ENCODE measurements at regions not wholly inside any gene's neighbourhood (a gene's known extent, or its start where the extent isn't known, plus 50 kb on each side); places are given as distances from the start of the nearest gene placed in this dataset.

DNA sequence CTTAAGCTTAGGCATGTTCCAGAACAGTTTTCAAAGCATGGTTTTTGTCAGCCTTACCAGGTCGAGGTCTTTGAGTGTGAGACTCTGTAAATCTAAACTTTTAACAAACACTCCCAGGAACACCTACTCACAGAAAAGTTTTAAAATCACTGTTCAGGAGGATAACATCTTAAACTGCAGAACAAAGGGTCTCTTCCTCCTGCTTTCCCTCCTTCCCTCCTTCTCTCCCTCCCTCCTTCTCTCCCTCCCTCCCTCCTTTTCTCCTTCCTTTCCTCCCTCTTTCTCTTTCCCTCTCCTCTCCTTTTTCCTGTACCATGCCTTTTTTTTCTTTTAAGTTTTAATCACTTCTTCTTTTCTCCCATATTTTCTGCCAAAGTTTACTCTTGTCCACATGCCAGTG lies 153.5 kb upstream of the MAF start:
- Histone ChIP-seq H3K4me1 (ENCODE audit: control insufficient read depth, insufficient read depth, low read length) (peaks cover 4% of the 10 kb centered on the region), H3K9ac (ENCODE audit: low read length) (no peak overlapping the region), H3K4me3 (ENCODE audit: low read length) (no peak overlapping the region)

DNA sequence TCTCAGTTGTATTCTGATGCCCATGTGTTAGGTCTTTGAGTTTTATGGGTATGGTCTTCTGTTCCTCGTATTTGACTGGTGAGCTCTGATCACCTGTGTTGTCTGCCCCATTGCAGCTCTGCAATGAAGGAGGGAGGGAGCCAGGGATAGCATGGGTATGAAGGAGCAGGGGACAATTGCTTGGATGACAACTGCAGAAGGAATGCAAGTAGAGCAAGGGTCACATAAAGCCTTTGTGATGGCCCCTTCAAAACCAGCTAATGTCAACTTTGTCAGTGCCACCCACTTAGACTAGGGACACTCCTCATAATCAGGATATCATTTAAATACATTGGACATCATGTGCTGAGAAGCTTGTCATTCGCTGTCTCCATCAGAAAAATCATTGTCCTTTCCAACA lies 152.7 kb upstream of the MAF start:
- Histone ChIP-seq H3K9me3 (ENCODE audit: control insufficient read depth, low read length) (no peaks in the 10 kb centered on the region), H3K27me3 (ENCODE audit: control insufficient read depth, insufficient read depth, low read length) (no peaks in the 10 kb centered on the region), H3K36me3 (ENCODE audit: control insufficient read depth, insufficient read depth, low read length) (no peaks in the 10 kb centered on the region), H3K9ac (ENCODE audit: low read length) (no peak overlapping the region), H3K4me1 (ENCODE audit: control insufficient read depth, insufficient read depth, low read length) (peaks cover 4% of the 10 kb centered on the region), H3K4me3 (ENCODE audit: low read length) (no peak overlapping the region)

More for the DNA sequence above, 153.5 kb upstream of the MAF start:
- Histone ChIP-seq H3K27me3 (ENCODE audit: control insufficient read depth, insufficient read depth, low read length) (no peaks in the 10 kb centered on the region), H3K36me3 (ENCODE audit: control insufficient read depth, insufficient read depth, low read length) (no peaks in the 10 kb centered on the region), H3K9me3 (ENCODE audit: control insufficient read depth, low read length) (no peaks in the 10 kb centered on the region)

DNA sequence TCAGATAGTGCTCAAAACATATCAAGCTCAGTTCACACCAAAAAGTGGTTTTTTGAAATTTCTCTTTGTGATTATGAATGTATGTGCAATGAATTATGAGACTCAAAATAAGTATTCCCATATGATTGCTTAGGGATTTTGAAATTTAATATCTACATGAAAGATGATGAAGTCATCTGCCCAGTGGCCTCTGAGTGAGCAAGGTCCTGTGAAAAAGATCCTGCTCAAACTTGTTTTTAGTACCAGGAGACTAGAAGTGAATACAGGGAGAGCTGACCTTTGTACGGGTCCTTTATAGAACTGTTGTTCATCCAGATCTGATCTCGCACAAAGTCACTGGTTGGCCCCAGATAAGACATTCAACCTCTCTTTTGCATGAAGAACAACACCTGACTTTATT lies 151.9 kb upstream of the MAF start:
- H3K9ac ChIP-seq (ENCODE audit: low read length) = no peak overlapping the region

DNA sequence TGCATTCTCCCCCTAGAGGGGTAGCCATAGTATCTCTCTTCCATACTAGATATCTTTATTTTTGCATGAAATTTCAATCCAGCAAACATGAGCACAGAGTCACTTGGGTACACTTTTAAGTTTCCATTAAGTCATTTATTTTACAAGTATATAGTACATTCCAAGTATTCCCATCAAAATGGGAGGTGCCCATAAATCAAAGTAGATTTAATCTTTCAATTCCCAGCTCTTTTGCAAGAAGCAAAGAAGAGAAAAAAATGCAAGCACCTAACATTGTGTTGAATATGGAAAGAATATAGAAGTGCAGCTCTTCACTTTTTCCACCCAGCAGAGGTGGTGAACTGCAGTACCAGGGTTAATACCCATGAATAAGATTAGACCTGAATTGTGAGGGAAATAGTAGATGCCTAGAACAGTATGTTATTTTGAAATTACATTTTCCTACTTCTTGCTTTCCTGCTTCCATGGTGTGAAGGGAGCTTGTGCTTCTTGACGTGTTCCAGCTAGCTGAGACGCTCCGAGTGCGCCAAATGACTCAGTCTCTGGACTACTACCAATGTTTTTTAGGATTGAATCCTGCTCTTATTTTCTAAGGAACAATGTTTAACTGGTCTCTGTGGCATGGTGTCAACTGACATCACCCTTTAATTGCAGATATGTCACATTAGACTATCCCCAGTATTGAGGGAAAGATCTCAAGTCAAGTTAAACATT lies 151.1 kb upstream of the MAF start:
- Histone ChIP-seq H3K4me1 (ENCODE audit: control insufficient read depth, insufficient read depth, low read length) (peaks cover 4% of the 10 kb centered on the region), H3K36me3 (ENCODE audit: control insufficient read depth, insufficient read depth, low read length) (no peaks in the 10 kb centered on the region), H3K9ac (ENCODE audit: low read length) (no peak overlapping the region), H3K9me3 (ENCODE audit: control insufficient read depth, low read length) (no peaks in the 10 kb centered on the region), H3K27me3 (ENCODE audit: control insufficient read depth, insufficient read depth, low read length) (no peaks in the 10 kb centered on the region), H3K4me3 (ENCODE audit: low read length) (no peak overlapping the region)

More for the DNA sequence above, 151.9 kb upstream of the MAF start:
- Histone ChIP-seq H3K4me1 (ENCODE audit: control insufficient read depth, insufficient read depth, low read length) (peaks cover 4% of the 10 kb centered on the region), H3K27me3 (ENCODE audit: control insufficient read depth, insufficient read depth, low read length) (no peaks in the 10 kb centered on the region), H3K36me3 (ENCODE audit: control insufficient read depth, insufficient read depth, low read length) (no peaks in the 10 kb centered on the region), H3K9me3 (ENCODE audit: control insufficient read depth, low read length) (no peaks in the 10 kb centered on the region), H3K4me3 (ENCODE audit: low read length) (no peak overlapping the region)

DNA sequence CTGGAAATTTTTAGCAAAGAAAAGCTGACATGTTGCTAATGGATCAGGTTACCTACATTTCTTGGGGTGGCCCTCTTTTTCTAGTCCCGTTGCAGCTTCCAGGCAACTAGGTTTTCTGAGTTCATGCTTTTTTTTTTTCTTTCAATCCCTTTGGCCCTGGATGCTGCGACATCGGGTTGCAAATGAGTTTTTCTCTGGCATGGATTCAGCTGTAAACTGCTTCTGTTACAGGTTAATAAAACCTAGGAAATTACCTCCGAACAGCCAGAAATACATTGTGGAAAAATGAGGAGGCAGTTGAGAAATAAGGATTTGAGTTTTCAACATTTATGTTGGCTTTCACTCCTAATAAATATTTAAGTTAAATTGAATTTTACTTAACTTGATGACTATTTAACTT lies 149.8 kb upstream of the MAF start:
- no peaks in the 10 kb centered on the region for H3K36me3 ChIP-seq (ENCODE audit: control insufficient read depth, insufficient read depth, low read length)

DNA sequence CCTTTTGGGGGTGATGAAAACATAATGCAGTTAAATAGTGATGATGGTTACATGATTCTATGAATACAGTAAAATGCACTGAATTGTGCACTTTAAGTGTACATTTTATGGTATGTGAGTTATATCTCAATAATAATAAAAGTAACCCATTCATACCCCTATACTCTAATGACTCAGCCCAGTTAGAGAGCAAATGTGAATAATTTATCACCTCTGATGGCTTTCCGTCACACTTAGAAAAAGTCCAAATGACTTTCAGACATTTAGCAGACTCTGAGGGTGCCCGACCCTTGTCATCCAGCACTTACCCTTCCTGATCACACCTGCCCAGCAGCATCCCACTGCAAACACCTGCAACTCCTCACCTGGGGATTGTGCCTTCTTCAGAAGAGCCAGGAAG lies 148.1 kb upstream of the MAF start:
- no peaks in the 10 kb centered on the region for H3K36me3 ChIP-seq (ENCODE audit: control insufficient read depth, insufficient read depth, low read length)
- H3K9me3 ChIP-seq (ENCODE audit: control insufficient read depth, low read length) = no peaks in the 10 kb centered on the region
- no peaks in the 10 kb centered on the region for H3K27me3 ChIP-seq (ENCODE audit: control insufficient read depth, insufficient read depth, low read length)
- H3K4me1 ChIP-seq (ENCODE audit: control insufficient read depth, insufficient read depth, low read length) = no peaks in the 10 kb centered on the region
- no peak overlapping the region for H3K9ac ChIP-seq (ENCODE audit: low read length)
- no peak overlapping the region for H3K4me3 ChIP-seq (ENCODE audit: low read length)

More for the DNA sequence above, 149.8 kb upstream of the MAF start:
- H3K4me3 ChIP-seq (ENCODE audit: low read length) = no peak overlapping the region
- H3K9me3 ChIP-seq (ENCODE audit: control insufficient read depth, low read length) = no peaks in the 10 kb centered on the region
- H3K9ac ChIP-seq (ENCODE audit: low read length) = no peak overlapping the region
- no peaks in the 10 kb centered on the region for H3K27me3 ChIP-seq (ENCODE audit: control insufficient read depth, insufficient read depth, low read length)
- H3K4me1 ChIP-seq (ENCODE audit: control insufficient read depth, insufficient read depth, low read length) = peaks cover 4% of the 10 kb centered on the region

DNA sequence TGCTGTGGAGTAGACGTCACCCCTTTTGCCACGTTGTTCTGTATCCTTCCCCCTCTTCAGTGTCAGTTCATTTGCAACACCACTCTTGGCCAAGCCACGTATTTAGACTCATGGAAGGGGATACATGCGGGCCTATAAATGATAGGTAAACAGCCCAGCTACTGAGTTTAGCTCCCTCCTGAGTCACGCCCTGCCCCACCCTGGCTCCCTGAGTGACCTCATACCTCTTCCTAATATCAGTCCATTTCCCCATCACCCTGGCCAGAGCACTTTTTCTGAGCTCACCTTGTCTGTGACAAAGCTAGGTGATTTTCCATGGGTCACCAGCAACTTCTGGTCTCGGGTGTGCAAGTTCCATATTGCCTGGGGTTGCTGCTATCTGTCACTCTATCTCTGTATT lies 147.2 kb upstream of the MAF start:
- Histone ChIP-seq H3K9ac (ENCODE audit: low read length) (no peak overlapping the region), H3K4me3 (ENCODE audit: low read length) (no peak overlapping the region), H3K36me3 (ENCODE audit: control insufficient read depth, insufficient read depth, low read length) (no peaks in the 10 kb centered on the region), H3K27me3 (ENCODE audit: control insufficient read depth, insufficient read depth, low read length) (no peaks in the 10 kb centered on the region), H3K4me1 (ENCODE audit: control insufficient read depth, insufficient read depth, low read length) (no peaks in the 10 kb centered on the region), H3K9me3 (ENCODE audit: control insufficient read depth, low read length) (no peaks in the 10 kb centered on the region)

DNA sequence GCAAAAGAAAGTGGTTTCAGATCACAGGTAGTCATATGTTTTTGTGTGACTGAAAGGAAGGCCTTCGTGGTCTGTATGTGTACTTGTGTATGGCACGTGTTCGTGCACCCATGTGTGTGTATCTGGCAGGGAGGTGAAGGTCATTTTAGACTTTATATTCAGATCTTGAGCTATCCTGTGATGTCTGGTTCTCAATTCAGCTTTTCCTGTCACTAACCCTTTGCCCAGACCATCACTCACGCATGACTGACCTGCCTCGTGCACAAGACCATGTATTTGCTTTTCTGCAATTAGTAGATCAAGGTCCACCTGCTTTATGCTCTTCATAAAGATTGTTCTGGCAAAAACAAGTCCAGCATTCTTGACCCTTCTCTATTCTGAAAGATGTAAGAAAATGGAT lies 139.7 kb upstream of the MAF start:
- Histone ChIP-seq H3K4me3 (ENCODE audit: low read length) (no peak overlapping the region), H3K9ac (ENCODE audit: low read length) (no peak overlapping the region), H3K27me3 (ENCODE audit: control insufficient read depth, insufficient read depth, low read length) (no peaks in the 10 kb centered on the region), H3K4me1 (ENCODE audit: control insufficient read depth, insufficient read depth, low read length) (no peaks in the 10 kb centered on the region), H3K9me3 (ENCODE audit: control insufficient read depth, low read length) (no peaks in the 10 kb centered on the region), H3K36me3 (ENCODE audit: control insufficient read depth, insufficient read depth, low read length) (no peaks in the 10 kb centered on the region)

DNA sequence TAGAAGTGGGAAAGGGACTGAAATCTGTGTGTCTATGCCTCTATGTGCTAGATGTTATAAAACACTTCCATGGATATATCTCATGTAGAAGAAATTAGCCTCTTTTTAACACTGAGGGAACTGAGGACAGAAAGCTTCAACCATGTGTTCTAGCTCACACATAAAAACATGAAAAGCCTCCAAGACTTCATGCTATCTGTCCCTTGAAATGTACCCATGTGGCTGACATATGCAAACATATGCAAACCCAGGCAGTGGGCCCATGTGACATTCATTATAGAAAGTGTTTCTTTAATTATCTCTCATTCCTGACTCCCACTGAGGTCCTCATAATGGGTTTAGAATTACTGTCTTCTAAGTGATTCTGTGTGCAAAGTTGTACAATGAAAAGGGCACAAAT lies 134.7 kb upstream of the MAF start:
- no peaks in the 10 kb centered on the region for H3K36me3 ChIP-seq (ENCODE audit: control insufficient read depth, insufficient read depth, low read length)
- H3K27me3 ChIP-seq (ENCODE audit: control insufficient read depth, insufficient read depth, low read length) = no peaks in the 10 kb centered on the region
- no peak overlapping the region for H3K9ac ChIP-seq (ENCODE audit: low read length)
- H3K4me1 ChIP-seq (ENCODE audit: control insufficient read depth, insufficient read depth, low read length) = no peaks in the 10 kb centered on the region
- no peaks in the 10 kb centered on the region for H3K9me3 ChIP-seq (ENCODE audit: control insufficient read depth, low read length)
- no peak overlapping the region for H3K4me3 ChIP-seq (ENCODE audit: low read length)

DNA sequence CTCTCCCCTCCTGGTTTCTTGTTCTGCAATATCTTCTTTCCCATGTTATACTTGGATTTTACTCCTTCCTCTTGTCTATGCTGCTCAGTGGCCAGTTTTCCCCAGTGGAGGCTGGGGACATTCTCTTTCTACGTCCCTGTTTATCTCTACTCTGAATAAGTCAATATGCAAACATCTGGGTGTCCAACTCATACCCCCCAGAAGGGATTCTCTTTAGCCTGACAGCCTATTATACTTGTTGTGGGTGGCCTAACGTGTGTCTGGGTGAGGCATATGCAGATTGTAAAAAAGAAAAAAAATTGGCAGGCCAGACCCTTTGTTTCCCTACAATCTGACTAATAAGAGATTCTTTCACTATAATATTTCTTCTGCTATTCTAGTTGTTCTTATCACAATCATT lies 134.2 kb upstream of the MAF start:
- Histone ChIP-seq H3K4me3 (ENCODE audit: low read length) (no peak overlapping the region), H3K27me3 (ENCODE audit: control insufficient read depth, insufficient read depth, low read length) (no peaks in the 10 kb centered on the region), H3K9me3 (ENCODE audit: control insufficient read depth, low read length) (no peaks in the 10 kb centered on the region), H3K4me1 (ENCODE audit: control insufficient read depth, insufficient read depth, low read length) (no peaks in the 10 kb centered on the region), H3K9ac (ENCODE audit: low read length) (no peak overlapping the region), H3K36me3 (ENCODE audit: control insufficient read depth, insufficient read depth, low read length) (no peaks in the 10 kb centered on the region)

DNA sequence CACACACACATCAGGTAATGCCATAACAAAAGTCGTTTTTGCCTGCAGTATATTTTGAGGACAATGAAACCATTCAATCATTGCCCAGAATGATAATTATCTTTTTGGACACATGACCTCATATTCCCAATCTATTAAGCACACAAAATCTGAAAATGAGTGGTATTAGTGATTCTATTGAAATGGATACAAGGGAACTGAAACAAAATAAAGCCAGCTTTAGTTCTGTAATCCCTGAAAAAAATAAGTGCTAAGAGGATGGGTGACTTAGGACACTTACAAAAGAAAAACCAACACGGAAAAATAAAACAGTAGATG lies 128.3 kb upstream of the MAF start:
- Histone ChIP-seq H3K4me1 (ENCODE audit: control insufficient read depth, insufficient read depth, low read length) (peaks cover 3% of the 10 kb centered on the region), H3K9me3 (ENCODE audit: control insufficient read depth, low read length) (no peaks in the 10 kb centered on the region), H3K27me3 (ENCODE audit: control insufficient read depth, insufficient read depth, low read length) (no peaks in the 10 kb centered on the region), H3K36me3 (ENCODE audit: control insufficient read depth, insufficient read depth, low read length) (no peaks in the 10 kb centered on the region), H3K4me3 (ENCODE audit: low read length) (no peak overlapping the region), H3K9ac (ENCODE audit: low read length) (no peak overlapping the region)

DNA sequence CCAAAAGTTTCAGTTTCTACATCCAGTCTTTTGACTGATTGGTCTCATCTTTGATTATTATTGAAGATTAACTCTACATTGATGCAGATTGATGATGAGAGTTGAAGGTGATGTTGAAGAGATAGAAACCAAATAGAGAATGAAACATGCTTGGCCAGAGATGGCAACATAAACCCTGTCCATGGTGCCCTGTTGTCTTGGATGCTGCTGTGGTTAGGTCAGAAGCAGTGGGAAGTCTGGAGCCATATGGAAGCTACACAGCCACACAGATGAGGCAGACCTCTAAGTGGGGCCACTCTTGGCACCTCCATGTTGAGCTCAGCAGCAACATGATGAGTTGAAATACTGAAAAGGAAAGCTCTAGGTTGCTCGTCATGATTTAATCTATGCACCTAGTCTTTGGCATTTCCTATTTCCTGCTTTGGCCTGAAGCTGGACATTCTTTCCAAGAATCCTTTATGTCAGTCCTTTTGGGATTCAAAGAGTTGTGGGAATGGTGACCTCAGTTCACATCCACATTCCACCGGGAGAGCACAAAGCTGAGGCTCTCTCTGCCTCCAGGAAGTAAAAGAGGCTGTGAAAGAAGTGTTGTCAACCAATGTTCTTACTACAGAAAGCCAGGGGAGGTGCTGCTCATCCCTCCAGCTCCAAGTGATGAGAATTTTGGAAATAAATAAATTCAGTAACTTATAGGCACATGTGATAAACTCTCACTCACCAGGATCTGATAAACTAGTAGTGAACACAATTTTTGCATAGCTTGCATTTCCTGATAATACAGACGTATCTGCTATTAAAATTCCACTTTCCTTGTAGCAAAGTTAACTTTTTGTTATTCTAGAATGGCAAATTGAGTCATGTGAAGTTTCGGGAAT lies 127.7 kb upstream of the MAF start:
- H3K9ac ChIP-seq (ENCODE audit: low read length) = no peak overlapping the region
- H3K36me3 ChIP-seq (ENCODE audit: control insufficient read depth, insufficient read depth, low read length) = no peaks in the 10 kb centered on the region
- H3K4me3 ChIP-seq (ENCODE audit: low read length) = no peak overlapping the region
- no peaks in the 10 kb centered on the region for H3K27me3 ChIP-seq (ENCODE audit: control insufficient read depth, insufficient read depth, low read length)
- peaks cover 9% of the 10 kb centered on the region for H3K4me1 ChIP-seq (ENCODE audit: control insufficient read depth, insufficient read depth, low read length)
- H3K9me3 ChIP-seq (ENCODE audit: control insufficient read depth, low read length) = no peaks in the 10 kb centered on the region

All from mucosa of stomach (tissue), 1 donor.